HCT116 (cell line): ENCODE measurements at regions not wholly inside any gene's neighbourhood (a gene's known extent, or its start where the extent isn't known, plus 50 kb on each side); places are given as distances from the start of the nearest gene placed in this dataset.

Source experiments
- ATAC-seq: fragments of 200-7000 bp; cut with Tn5 transposase; 2 replicates; pipeline ENCODE4 v1.9.1; 2020; ENCODE audit warnings: mild to moderate bottlenecking, moderate library complexity
- BruUV-seq: library from RNA; stranded (reverse); fragments of 400-500 nt; replicated peaks from 2 replicates; lab custom pipeline; 2021; lab: Mats Ljungman, UMichigan
- CTCF ChIA-PET: fragments of 300-600 bp; sonication (Branson Sonifier 250); formaldehyde crosslinking; loops from one replicate; lab custom pipeline; 2021; ENCODE audit warnings: antibody characterized with exemption; lab: Charles Lee
- POLR2A ChIA-PET: fragments of 300-600, 350-600 bp; sonication (Branson Sonifier 250); formaldehyde crosslinking; loops from one replicate; lab custom pipeline; 2021; ENCODE audit warnings: antibody characterized with exemption; lab: Charles Lee
- RAD21 ChIA-PET, 2 experiments: fragments of 300-600 bp; sonication (Branson Sonifier 250); formaldehyde crosslinking; loops; one replicate each; lab custom pipeline; 2023; ENCODE audit warnings: low total read pairs in 2 of 2; ENCODE audit not compliant: uncharacterized antibody in 2 of 2, unreplicated experiment in 2 of 2, low non-redundant PET in 1 of 2; lab: Charles Lee
- DNase-seq: peaks from one replicate; pipeline ENCODE4 v3.0.0-alpha.2; 2010; ENCODE audit warnings: low read depth, low spot score
- H2AFZ ChIP-seq: fragments of 200-600 bp; shearing (Covaris generic), sonication (generic); 2 replicates; pipeline ENCODE4 v1.6.1; 2017; ENCODE audit warnings: low read depth, mixed run types, mixed read lengths, antibody characterized with exemption, low read length; ENCODE audit not compliant: poor library complexity, severe bottlenecking
- H3K27ac ChIP-seq: 2 replicates; pipeline ENCODE4 v1.5.1; 2012; ENCODE audit warnings: low read depth, low read length
- H3K27me3 ChIP-seq: fragments of 200-600 bp; sonication (generic); 2 replicates; pipeline ENCODE4 v1.6.1; 2016; ENCODE audit warnings: mixed run types, low read length, mixed read lengths; ENCODE audit not compliant: insufficient read depth
- H3K36me3 ChIP-seq, 2 experiments: fragments of 200-500 bp in 1 of 2; fragments of 200-600 bp in 1 of 2; sonication (Bioruptor generic) in 1 of 2; sonication (generic) in 1 of 2; 2 replicates each; pipeline versions ENCODE4 v1.5.1 to v1.6.1; 2014 to 2016; ENCODE audit warnings: low read length in 2 of 2, inconsistent platforms in 1 of 2, mixed read lengths in 1 of 2, mixed run types in 1 of 2; ENCODE audit not compliant: insufficient read depth in 2 of 2, control insufficient read depth in 1 of 2
- H3K4me1 ChIP-seq, 2 experiments: fragments of 200-600 bp in 1 of 2; sonication (generic) in 1 of 2; 2 replicates each; pipeline versions ENCODE4 v1.5.1 to v1.6.1; 2012 to 2017; ENCODE audit warnings: low read length in 2 of 2, inconsistent platforms in 1 of 2, mild to moderate bottlenecking in 1 of 2, mixed read lengths in 1 of 2, mixed run types in 1 of 2, moderate library complexity in 1 of 2; ENCODE audit not compliant: insufficient read depth in 2 of 2, control insufficient read depth in 1 of 2
- H3K4me2 ChIP-seq: fragments of 200-600 bp; sonication (generic); 2 replicates; pipeline ENCODE4 v1.6.1; 2017; ENCODE audit warnings: mixed run types, low read length, mixed read lengths
- H3K4me3 ChIP-seq, 2 experiments: fragments of 200-600 bp in 1 of 2; sonication (generic) in 1 of 2; replicated peaks in 1 of 2; 2 replicates each; pipeline ENCODE4 v1.5.1; 2011 to 2016; ENCODE audit warnings: low read length in 2 of 2, control low read depth in 1 of 2, low read depth in 1 of 2, mild to moderate bottlenecking in 1 of 2, mixed read lengths in 1 of 2, mixed run types in 1 of 2
- H3K79me2 ChIP-seq: fragments of 200-600 bp; sonication (generic); 2 replicates; pipeline ENCODE4 v1.6.1; 2017; ENCODE audit warnings: mild to moderate bottlenecking, mixed run types, low read length, moderate library complexity, mixed read lengths; ENCODE audit not compliant: insufficient read depth
- H3K9ac ChIP-seq: fragments of 200-600 bp; sonication (generic); 2 replicates; pipeline ENCODE4 v1.6.1; 2016; ENCODE audit warnings: low read length, mixed read lengths
- H3K9me2 ChIP-seq: fragments of 200-600 bp; sonication (generic), shearing (Covaris generic); 2 replicates; pipeline ENCODE4 v1.6.1; 2017; ENCODE audit warnings: mixed run types, mild to moderate bottlenecking, moderate library complexity; ENCODE audit not compliant: insufficient read depth
- H3K9me3 ChIP-seq, 2 experiments: fragments of 200-500 bp in 1 of 2; fragments of 200-600 bp in 1 of 2; sonication (Bioruptor generic) in 1 of 2; sonication (generic) in 1 of 2; 2 replicates each; pipeline ENCODE4 v1.6.1; 2014 to 2017; ENCODE audit warnings: low read length in 2 of 2, mixed read lengths in 2 of 2, inconsistent platforms in 1 of 2, low read depth in 1 of 2, mild to moderate bottlenecking in 1 of 2, mixed run types in 1 of 2, moderate library complexity in 1 of 2; ENCODE audit not compliant: control insufficient read depth in 1 of 2, insufficient read depth in 1 of 2
- H4K20me1 ChIP-seq: fragments of 200-600 bp; sonication (generic), shearing (Covaris generic); 2 replicates; pipeline ENCODE4 v1.6.1; 2017; ENCODE audit warnings: mixed run types, mild to moderate bottlenecking, moderate library complexity; ENCODE audit not compliant: insufficient read depth
- ELF1 ChIP-seq: IDR thresholded peaks from 2 replicates; pipeline ENCODE4 v1.6.1; 2012; ENCODE audit warnings: low read depth, borderline replicate concordance
- POLR2AphosphoS5 ChIP-seq: IDR thresholded peaks from 2 replicates; pipeline ENCODE4 v1.6.1; 2011; ENCODE audit warnings: mild to moderate bottlenecking, low read depth, low read length, moderate library complexity
- SIN3A ChIP-seq: IDR thresholded peaks from 2 replicates; pipeline ENCODE4 v1.6.1; 2012; ENCODE audit warnings: low read depth
- TCF7L2 ChIP-seq: IDR thresholded peaks from 2 replicates; pipeline ENCODE4 v1.7.0; 2011; ENCODE audit warnings: borderline replicate concordance, inconsistent platforms; ENCODE audit not compliant: insufficient read depth, insufficient read length; ENCODE audit errors: extremely low read depth
- YY1 ChIP-seq: IDR thresholded peaks from 2 replicates; pipeline ENCODE4 v1.6.1; 2011; ENCODE audit warnings: low read length, low read depth, moderate library complexity, mild to moderate bottlenecking; ENCODE audit not compliant: insufficient replicate concordance; ENCODE audit errors: extremely low read depth
- intact Hi-C: fragments of 100-400 bp; cut with micrococcal nuclease; formaldehyde crosslinking; loops from 2 replicates; pipeline ENCODE4 v1.10.0; 2022
- TF ChIP-seq, protein P1 (sequence below): IDR thresholded peaks from 2 replicates; pipeline ENCODE4 v1.6.1; 2012
- TF ChIP-seq, protein P2 (sequence below): IDR thresholded peaks from 2 replicates; pipeline ENCODE4 v1.6.1; 2012
- TF ChIP-seq, protein P3 (sequence below): IDR thresholded peaks from 2 replicates; pipeline ENCODE4 v1.6.1; 2011; ENCODE audit warnings: mild to moderate bottlenecking, low read length, moderate library complexity; ENCODE audit not compliant: insufficient replicate concordance; ENCODE audit errors: extremely low read depth

DNA sequence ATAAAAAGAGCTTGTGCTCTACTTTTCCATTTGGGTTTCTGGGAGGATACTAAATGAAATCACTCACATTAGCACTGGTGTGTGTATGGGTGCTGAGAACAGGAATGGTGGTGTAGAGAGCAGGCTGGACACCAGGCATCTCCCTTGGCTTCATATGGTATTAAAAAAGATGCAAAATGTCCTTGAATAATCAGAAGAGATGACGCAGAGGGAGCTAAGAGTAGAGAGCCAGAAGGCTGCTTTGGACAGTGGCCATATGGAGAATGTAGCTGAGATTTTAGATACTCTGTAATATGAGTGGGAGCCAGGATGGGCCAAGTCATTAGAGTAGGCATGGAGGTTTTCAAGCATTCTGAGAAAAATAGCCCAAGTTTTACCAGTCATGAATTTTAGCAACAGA lies 112.3 kb upstream of the ZRANB2 start:
- Histone ChIP-seq H4K20me1 (no peaks in the 10 kb centered on the region), H3K27ac (no peak overlapping the region), H3K4me3 (no peak overlapping the region), H3K36me3 (no peaks in the 10 kb centered on the region), H3K9ac (no peak overlapping the region), H3K9me2 (no peaks in the 10 kb centered on the region), H3K79me2 (no peaks in the 10 kb centered on the region), H3K27me3 (no peaks in the 10 kb centered on the region), H3K4me1 (no peaks in the 10 kb centered on the region), H3K4me2 (no peak overlapping the region), H3K9me3 (no peaks in the 10 kb centered on the region), H2AFZ (no peak overlapping the region)
- DNase-seq (no peak), ATAC-seq (no peak)
- intact Hi-C loops: no loop called here
- ChIA-PET POLR2A (no interaction called here), CTCF (no interaction called here), RAD21 (no interaction called here)
- no TSS peak for BruUV-seq
- TF ChIP-seq SIN3A (no peak), ELF1 (no peak), POLR2AphosphoS5 (no peak)

DNA sequence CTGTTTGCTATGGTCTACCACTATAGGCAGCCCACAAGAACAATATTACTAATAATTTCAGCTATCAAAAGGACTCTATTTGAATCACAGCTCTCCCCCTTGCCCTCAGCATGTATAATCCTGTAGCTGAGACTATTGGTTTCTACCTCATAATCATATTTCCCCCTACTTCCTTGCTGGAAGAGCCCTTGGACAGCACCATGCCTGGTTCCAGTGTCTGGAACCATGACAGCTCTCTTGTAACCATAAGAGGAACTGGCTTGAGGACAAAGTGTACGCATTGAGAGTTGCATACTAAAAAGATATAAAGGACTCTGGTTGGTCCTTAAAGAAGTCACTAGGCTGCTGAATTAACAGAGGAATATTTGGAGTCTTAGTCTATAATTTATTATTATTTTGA lies 110.7 kb upstream of the ZRANB2 start:
- no peaks in the 10 kb centered on the region for H3K9me3 ChIP-seq
- H3K4me1 ChIP-seq: no peaks in the 10 kb centered on the region
- no peak overlapping the region for H3K27ac ChIP-seq
- RAD21 ChIA-PET: no interaction called here
- DNase-seq (no peak), ATAC-seq (no peak)
- no peak overlapping the region for H3K4me2 ChIP-seq
- POLR2A ChIA-PET: no interaction called here
- no peaks in the 10 kb centered on the region for H3K27me3 ChIP-seq
- no peak overlapping the region for H3K9ac ChIP-seq
- H4K20me1 ChIP-seq: no peaks in the 10 kb centered on the region
- CTCF ChIA-PET: no interaction called here
- H3K36me3 ChIP-seq: no peaks in the 10 kb centered on the region
- TF ChIP-seq TCF7L2 (no peak), YY1 (no peak)
- TF ChIP-seq, protein P1, sequence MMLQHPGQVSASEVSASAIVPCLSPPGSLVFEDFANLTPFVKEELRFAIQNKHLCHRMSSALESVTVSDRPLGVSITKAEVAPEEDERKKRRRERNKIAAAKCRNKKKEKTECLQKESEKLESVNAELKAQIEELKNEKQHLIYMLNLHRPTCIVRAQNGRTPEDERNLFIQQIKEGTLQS: no peak
- TF ChIP-seq, protein P2, sequence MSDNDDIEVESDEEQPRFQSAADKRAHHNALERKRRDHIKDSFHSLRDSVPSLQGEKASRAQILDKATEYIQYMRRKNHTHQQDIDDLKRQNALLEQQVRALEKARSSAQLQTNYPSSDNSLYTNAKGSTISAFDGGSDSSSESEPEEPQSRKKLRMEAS: no peak
- TF ChIP-seq, protein P3, sequence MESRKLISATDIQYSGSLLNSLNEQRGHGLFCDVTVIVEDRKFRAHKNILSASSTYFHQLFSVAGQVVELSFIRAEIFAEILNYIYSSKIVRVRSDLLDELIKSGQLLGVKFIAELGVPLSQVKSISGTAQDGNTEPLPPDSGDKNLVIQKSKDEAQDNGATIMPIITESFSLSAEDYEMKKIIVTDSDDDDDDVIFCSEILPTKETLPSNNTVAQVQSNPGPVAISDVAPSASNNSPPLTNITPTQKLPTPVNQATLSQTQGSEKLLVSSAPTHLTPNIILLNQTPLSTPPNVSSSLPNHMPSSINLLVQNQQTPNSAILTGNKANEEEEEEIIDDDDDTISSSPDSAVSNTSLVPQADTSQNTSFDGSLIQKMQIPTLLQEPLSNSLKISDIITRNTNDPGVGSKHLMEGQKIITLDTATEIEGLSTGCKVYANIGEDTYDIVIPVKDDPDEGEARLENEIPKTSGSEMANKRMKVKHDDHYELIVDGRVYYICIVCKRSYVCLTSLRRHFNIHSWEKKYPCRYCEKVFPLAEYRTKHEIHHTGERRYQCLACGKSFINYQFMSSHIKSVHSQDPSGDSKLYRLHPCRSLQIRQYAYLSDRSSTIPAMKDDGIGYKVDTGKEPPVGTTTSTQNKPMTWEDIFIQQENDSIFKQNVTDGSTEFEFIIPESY: no peak
- no TSS peak for BruUV-seq
- H2AFZ ChIP-seq: no peak overlapping the region
- H3K9me2 ChIP-seq: no peaks in the 10 kb centered on the region
- no peaks in the 10 kb centered on the region for H3K79me2 ChIP-seq
- intact Hi-C loops: no loop called here
- H3K4me3 ChIP-seq: no peak overlapping the region
